OCI-LY1 (cell line): ENCODE measurements at regions not wholly inside any gene's neighbourhood (a gene's known extent, or its start where the extent isn't known, plus 50 kb on each side); places are given as distances from the start of the nearest gene placed in this dataset.
"Not testable (repeated sequence)": the region's sequence is repeated elsewhere in the genome, so short reads cannot be mapped to it uniquely, and the experiment has no call there.

Source experiments
- H2AFZ ChIP-seq: fragments of 200-600 bp; sonication (generic), shearing (Covaris generic); 2 replicates; pipeline ENCODE4 v1.6.0; 2014; ENCODE audit warnings: antibody characterized with exemption, mild to moderate bottlenecking, low read length
- H3F3A ChIP-seq: fragments of 200-600 bp; sonication (generic), shearing (Covaris generic); 2 replicates; pipeline ENCODE4 v1.6.0; 2014; ENCODE audit warnings: mild to moderate bottlenecking, antibody characterized with exemption, low read length, moderate library complexity; ENCODE audit not compliant: insufficient read depth
- H3K27ac ChIP-seq: fragments of 200-600 bp; sonication (generic); 2 replicates; pipeline ENCODE4 v1.5.1; 2014; ENCODE audit warnings: low read length, mixed run types, mild to moderate bottlenecking, low read depth; ENCODE audit not compliant: poor library complexity, severe bottlenecking
- H3K27me3 ChIP-seq: fragments of 200-600 bp; sonication (generic); 2 replicates; pipeline ENCODE4 v1.6.0; 2014; ENCODE audit warnings: antibody characterized with exemption, mild to moderate bottlenecking, low read length, moderate library complexity; ENCODE audit not compliant: insufficient read depth
- H3K36me3 ChIP-seq: fragments of 200-600 bp; sonication (generic); 2 replicates; pipeline ENCODE4 v1.6.1; 2014; ENCODE audit warnings: mild to moderate bottlenecking, antibody characterized with exemption, low read length, moderate library complexity, mixed read lengths; ENCODE audit not compliant: insufficient read depth
- H3K4me1 ChIP-seq: fragments of 200-600 bp; sonication (generic); 2 replicates; pipeline ENCODE4 v1.5.1; 2014; ENCODE audit warnings: mild to moderate bottlenecking, low read length, moderate library complexity; ENCODE audit not compliant: insufficient read depth, severe bottlenecking
- H3K4me2 ChIP-seq: fragments of 200-600 bp; sonication (generic), shearing (Covaris generic); 2 replicates; pipeline ENCODE4 v1.6.1; 2014; ENCODE audit warnings: low read length
- H3K4me3 ChIP-seq: fragments of 200-600 bp; sonication (generic); 2 replicates; pipeline ENCODE4 v1.5.1; 2014; ENCODE audit warnings: low read length, low read depth, mild to moderate bottlenecking, mixed read lengths; ENCODE audit not compliant: poor library complexity, severe bottlenecking
- H3K79me2 ChIP-seq: fragments of 200-600 bp; shearing (Covaris generic); 2 replicates; pipeline ENCODE4 v1.6.1; 2016; ENCODE audit warnings: mixed run types, low read length, mixed read lengths; ENCODE audit not compliant: insufficient read depth
- H3K9ac ChIP-seq: fragments of 200-600 bp; sonication (generic), shearing (Covaris generic); 2 replicates; pipeline ENCODE4 v1.6.1; 2014; ENCODE audit warnings: mild to moderate bottlenecking, low read length, mixed read lengths
- H3K9me2 ChIP-seq: fragments of 200-600 bp; sonication (generic), shearing (Covaris generic); 2 replicates; pipeline ENCODE4 v1.6.1; 2014; ENCODE audit warnings: low read depth, mild to moderate bottlenecking, low read length, mixed read lengths
- H3K9me3 ChIP-seq: fragments of 200-600 bp; shearing (Covaris generic); 2 replicates; pipeline ENCODE4 v1.6.1; 2014; ENCODE audit warnings: low read length, mixed read lengths
- H4K20me1 ChIP-seq: fragments of 200-600 bp; sonication (generic), shearing (Covaris generic); 2 replicates; pipeline ENCODE4 v1.6.0; 2016; ENCODE audit warnings: mild to moderate bottlenecking, low read length; ENCODE audit not compliant: insufficient read depth
- CTCF ChIP-seq: fragments of 200-600 bp; sonication (generic), shearing (Covaris generic); IDR thresholded peaks from 2 replicates; pipeline ENCODE4 v1.5.1; 2017; ENCODE audit warnings: mild to moderate bottlenecking, antibody characterized with exemption, low read length, moderate library complexity, mixed read lengths
- EZH2 ChIP-seq: fragments of 200-600 bp; sonication (generic), shearing (Covaris generic); IDR thresholded peaks from 2 replicates; pipeline ENCODE4 v1.8.0; 2017; ENCODE audit warnings: borderline replicate concordance, mixed run types, mild to moderate bottlenecking, antibody characterized with exemption, low read length, moderate library complexity, mixed read lengths

- Histone ChIP-seq H3K9me3 (no peaks in the 10 kb centered on the region), H3K9me2 (no peaks in the 10 kb centered on the region), H3F3A (no peaks in the 10 kb centered on the region), H3K4me3 (no peak overlapping the region), H2AFZ (no peak overlapping the region), H3K27me3 (peaks cover 5% of the 10 kb centered on the region; the same call in 1 of the 2 replicates), H3K4me1 (peaks cover 7% of the 10 kb centered on the region), H3K79me2 (no peaks in the 10 kb centered on the region), H3K36me3 (no peaks in the 10 kb centered on the region), H3K4me2 (no peak overlapping the region), H3K9ac (no peak overlapping the region), H3K27ac (no peak overlapping the region), H4K20me1 (no peaks in the 10 kb centered on the region)
- TF ChIP-seq CTCF: no peak
- no peak for TF ChIP-seq EZH2
Measured at GRCh38 chr17:77287432-77288068, 146.8 kb downstream of the SEC14L1 start.

- Histone ChIP-seq H3K9me3 (no peaks in the 10 kb centered on the region), H3K79me2 (no peaks in the 10 kb centered on the region), H3K9ac (no peak overlapping the region), H3K27me3 (peaks cover 5% of the 10 kb centered on the region; the same call in 1 of the 2 replicates), H4K20me1 (no peaks in the 10 kb centered on the region), H3K4me2 (no peak overlapping the region), H3K36me3 (no peaks in the 10 kb centered on the region), H3K4me3 (no peak overlapping the region), H3K9me2 (no peaks in the 10 kb centered on the region), H3K4me1 (peaks cover 2% of the 10 kb centered on the region), H3K27ac (no peak overlapping the region), H3F3A (no peaks in the 10 kb centered on the region), H2AFZ (no peak overlapping the region)
- TF ChIP-seq CTCF (no peak), EZH2 (no peak)
Measured at GRCh38 chr17:77288115-77288619, 147.4 kb downstream of the SEC14L1 start.

- H3K27me3 ChIP-seq, H3K9ac ChIP-seq, H3K4me3 ChIP-seq, H3K9me3 ChIP-seq, H3K36me3 ChIP-seq, H3K9me2 ChIP-seq, H3K4me1 ChIP-seq, H3F3A ChIP-seq, H4K20me1 ChIP-seq, H3K4me2 ChIP-seq, H3K79me2 ChIP-seq, H2AFZ ChIP-seq, H3K27ac ChIP-seq: not testable (repeated sequence)
Measured at GRCh38 chr17:77290759-77291558, 150.2 kb downstream of the SEC14L1 start.
